ENCODE measurements at regions not wholly inside any gene's neighbourhood (a gene's known extent, or its start where the extent isn't known, plus 50 kb on each side); places are given as distances from the start of the nearest gene placed in this dataset.

DNA sequence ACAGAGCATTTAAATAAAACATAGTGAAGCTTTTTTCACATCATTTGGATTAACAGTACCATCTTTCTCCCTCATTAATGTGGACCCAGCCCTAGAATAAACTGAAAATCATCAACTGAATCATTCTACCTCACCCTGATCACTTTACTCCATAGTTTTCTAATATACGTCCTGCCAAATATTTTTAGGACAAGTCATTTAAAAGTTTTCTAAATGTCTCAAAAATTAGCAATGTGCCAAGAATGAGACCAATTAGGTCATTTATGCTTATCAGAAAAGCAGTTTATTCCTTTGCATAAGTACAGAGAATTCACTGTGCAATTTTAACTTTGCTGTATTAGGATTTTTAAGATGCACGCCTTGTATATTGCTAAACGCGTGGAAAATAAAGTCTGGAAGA is 284.4 kb downstream of the PIK3R1 start:
- peak; percentile 72 for DNase-seq

DNA sequence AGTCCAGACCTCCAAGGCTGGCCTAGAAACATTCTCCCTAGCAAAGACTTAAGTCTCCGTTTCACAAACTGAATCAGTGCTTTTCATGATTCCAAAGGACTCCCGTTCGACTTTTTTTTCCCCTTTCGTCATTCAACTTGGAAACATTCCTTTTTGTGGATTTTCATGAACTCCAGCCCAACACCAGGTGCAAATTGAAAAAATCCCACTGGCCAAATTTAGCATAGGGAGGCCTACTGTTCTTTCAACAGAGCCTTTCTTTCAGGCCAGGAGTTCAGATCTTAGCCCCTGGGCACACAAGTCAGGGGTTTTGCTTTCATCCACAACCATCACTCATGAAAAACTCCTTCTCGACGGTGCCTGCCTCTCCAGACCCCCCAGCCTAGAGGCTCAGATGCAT is 285.3 kb downstream of the PIK3R1 start:
- no peak for DNase-seq

DNA sequence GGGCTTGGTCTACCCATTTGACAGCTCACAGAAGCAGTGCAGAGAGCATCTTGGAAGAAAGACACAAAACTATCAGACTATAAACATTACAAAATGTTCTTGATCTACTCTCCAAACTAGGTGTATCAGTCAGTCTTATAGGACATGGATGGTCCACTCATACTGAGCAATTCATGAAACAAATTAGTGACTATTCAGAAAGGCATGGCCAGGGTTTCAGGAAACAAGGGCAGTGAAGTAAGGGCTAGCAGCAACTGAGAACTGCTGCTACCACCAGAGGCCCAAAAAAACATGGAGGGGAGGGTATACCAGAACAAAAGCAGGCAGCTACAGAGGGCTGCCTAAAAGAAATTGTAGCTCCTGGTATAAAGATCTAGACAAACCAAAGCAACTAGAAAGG is 287.0 kb downstream of the PIK3R1 start:
- no peak for DNase-seq

DNA sequence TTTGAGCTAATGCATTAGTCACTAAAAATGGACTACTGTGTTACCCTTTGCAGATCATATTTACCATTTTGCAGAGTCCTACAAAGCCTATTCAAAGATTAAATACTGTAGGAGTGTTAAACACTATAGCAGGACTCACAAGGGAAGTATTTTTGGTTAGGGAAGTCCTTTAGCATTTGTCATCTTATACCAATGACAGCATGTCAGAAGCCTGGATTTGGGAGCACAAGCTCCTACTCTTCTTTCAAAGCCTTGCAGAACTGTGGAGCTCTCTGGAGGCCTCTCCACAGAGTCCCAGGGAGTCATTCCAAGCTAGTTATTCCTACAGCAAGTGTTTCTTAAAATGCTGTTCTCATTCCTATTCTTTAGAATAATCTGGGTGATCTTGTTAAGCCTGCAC is 288.8 kb downstream of the PIK3R1 start:
- no peak for DNase-seq

DNA sequence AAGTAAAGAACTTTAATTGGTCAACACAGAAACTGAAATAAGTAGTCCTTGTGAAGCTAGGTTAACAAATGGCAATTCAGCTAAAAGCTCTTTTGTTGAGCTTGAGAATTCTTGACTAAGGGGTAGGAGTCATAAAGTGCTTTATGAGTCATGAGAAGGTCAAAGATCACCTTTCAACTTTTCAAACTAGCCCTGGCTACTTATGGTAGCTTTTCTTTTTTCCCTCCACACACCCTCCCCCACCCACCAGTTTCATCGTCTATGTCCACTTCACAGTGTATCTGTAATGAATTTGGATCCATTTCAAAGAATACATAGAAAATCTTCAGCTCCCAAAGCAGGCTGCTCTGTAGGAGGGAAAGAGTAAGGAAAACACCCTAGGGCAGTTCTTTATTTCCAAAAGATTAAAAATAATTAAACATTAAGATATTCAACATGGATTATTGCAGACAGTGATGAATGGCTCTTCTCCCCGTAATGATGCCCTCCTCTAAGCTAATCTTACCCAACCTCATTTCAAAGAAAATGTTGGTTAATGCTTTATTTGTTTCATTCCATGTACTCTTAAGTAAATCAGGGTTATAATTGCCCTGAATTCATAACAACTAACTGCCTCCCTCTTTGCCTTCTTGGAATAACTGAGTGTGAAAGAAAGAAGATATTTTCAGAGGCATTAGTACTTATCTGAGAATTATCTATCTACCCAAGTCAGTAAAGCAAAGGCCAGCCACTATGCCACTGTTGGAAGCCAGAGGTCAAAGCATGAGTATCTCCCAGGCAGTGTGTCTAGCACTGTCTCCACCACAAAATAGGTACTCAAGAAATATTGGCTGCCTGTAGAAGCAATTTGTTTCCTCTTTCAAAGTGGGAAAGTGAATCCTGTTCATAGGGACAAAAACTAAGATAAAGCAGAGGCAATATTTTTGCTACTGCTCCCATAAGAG is 290.6 kb downstream of the PIK3R1 start:
- no peak for DNase-seq

DNA sequence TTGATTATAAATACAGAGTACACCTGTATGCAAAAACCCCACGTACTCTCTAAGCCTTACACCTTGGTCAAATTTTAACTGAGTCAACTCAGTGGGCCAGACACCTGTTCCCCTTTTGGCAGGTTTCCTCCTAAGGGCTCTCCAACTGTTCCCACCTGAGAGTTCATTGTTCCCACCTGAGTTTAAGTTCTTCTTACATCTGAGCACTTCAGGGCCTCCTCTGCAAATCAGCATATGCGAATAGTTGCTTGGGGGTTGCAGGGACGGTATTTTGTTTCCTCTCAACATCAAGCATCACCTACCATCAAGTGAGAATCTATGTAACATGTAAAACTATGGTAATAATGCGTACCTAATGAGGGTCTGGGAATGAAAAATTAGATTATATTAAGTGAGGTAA is 300.0 kb downstream of the PIK3R1 start:
- no peak for DNase-seq

DNA sequence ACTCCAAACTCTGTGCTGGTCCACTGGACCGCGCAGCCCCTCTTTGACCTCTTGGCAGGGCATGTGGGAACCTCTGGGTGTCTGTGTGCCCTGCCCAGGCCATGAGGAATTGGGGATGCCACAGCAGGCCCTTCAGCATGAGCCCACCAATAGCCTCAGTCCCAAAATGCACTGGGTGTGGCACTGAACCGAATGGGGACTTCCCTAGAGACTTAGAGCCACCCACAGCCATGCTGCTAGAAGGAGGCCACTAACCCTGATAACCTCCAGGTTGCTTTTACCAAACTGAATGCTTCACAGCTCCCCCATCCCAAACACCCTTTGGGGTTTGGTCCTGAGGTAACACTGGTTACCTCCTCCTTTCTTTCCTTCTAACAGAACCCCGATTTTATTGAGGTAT is 302.7 kb downstream of the PIK3R1 start:
- no peak for DNase-seq

DNA sequence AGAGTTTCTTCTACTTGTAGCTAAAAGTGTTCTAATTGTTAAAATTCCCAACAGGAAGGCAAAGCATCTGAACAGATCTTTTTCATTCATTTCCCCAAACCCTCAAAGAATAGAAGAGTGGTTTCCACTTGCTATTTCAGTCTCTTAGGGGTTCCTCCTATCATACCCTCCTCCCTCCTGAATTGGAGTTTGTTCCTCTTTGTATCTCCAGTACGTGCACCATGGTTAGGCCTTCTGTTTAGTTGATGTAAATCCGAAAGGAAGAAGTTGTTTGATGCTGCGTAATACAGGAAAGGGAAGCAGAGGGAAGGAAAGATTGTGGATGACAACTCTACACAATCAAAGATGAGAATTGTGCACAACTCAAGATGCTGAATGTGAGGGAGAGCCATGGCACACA is 303.6 kb downstream of the PIK3R1 start:
- no peak for DNase-seq

DNA sequence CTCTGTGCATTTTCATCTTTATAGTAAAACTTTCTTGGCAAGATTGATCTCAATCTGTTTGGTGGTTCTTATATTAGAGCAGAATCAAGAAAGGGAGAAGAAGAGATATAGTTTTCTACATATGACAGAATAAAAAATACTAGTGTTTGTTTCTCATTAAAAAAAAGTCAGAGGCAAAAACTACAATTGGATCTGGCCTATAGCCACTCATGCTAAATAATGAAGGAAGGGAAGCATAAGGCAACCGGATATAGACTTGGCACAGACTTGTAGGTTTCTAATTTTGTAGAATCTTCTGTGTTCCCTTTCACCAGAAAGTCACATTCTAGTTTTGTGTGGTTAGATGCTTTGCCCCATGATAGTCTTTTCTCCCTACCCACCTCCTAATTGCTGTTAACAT is 306.2 kb downstream of the PIK3R1 start:
- DNase-seq = no peak

DNA sequence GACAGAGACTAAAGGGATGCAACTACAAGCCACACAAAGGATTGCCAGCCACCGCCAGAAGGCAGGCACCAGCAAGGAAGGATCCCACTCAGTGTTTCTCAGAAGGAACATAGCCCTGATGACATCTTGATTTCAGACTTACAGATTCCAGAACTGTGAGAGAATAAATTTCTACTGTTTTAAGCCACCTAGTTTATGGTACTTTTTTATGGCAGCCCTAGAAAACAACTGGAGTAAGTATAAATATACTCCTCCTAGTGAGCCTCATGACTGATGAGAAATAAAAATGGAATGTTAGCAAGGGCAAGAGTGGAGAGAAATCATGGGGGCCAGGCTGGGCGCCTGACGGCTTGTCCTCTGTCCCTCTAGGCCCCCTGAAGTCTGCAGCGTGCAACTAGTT is 307.3 kb downstream of the PIK3R1 start:
- DNase-seq = no peak

DNA sequence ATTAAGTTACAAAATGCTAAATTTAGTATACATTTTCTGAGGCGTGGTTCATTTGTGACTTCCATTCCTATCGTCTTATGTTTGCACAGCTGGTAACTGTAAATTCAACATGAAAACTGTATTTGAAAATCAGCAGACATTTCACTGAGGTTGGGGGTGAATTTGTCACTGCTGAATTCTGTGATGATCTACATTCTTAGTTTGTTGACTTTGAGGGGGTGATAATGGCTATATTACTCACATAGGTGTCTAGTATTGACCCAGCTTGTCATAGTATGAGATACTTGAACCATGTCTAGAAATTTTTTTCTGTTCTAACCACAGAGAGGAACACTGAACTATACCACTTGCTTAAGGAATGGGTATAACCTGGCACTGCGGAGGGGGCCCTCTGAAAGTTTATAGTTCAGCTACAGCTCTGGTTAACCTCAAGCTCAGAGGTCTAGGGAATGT is 313.3 kb downstream of the PIK3R1 start:
- no peak for DNase-seq

DNA sequence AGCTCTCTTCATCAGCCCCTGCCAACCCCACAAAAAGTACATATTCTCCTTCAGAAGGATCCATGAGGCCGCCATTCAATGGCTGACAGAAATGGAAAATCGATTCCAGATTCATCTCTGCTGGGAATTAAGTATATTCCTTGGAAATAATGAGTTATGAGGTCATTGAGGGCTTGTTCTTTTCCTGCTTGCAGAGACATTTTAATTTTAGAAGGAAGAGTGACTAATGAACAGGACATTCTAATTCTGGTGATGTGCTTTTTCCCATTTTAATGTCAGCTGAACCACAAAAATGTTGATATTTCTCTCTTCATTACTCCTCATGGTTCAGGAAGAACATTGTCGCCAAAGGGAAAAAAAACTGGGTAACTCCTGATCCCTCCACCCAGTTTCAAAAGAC is 314.0 kb downstream of the PIK3R1 start:
- DNase-seq = no peak

DNA sequence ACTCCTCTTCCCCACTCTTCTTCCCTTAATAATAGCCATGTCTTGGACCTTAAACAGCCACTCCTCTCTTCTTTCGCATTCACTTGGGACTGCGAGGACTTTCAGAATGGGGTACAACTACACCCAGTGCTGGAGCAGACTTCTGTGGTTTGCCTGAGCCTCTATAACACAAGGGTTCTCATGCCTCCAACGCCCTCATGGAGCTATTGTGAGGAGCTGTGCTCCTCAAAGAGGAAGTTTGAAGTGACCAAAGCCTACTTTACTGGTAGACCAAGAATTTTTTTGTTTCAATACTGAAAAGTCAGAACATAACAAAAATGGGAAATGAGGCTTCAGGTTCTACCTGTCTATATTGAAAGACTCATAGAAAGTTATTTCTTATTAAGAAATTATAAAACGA is 316.4 kb downstream of the PIK3R1 start:
- DNase-seq = no peak

DNA sequence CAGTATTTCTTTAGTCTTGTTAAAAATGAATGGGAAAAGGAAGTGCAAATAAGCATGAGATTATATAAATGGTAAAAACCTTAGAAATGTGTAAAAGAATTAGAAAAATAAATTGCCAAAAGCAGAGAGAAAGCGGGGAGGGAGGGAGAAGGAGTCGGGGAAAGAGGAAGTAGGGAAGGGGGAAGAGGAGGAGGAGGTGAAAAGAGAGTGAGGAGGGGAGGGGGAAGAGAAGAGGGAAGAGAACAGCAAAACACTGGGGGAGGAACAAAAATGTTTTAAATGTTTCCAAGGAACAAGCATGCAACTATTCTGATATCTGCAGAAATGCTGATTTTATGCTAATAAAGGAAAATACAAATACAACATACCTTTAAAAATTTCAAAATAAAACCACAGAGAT is 317.5 kb downstream of the PIK3R1 start:
- DNase-seq = no peak

DNA sequence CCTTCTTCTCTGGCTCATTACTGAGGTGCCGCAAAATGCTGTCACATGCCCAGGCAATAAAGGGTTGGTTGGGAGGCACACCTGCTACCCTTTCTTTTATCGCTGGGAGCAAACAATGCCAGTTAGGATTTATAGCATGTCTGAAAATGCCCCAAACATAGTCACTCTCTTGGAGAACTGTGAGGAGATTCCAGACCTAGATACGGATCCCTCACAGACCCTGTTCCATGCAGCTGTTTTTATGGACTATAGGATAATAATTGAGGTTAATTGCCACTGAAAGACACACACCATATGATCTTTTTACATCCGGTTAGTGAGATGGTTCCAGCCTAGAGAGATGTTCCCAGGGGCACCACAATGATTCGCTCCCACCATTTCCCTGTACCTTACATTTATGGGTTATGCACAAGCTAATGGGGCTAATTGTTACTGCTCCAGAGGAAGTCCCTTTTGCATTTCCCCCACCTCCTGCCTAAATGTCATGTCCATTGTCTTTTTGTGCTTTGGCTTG is 318.1 kb downstream of the PIK3R1 start:
- no peak for DNase-seq

DNA sequence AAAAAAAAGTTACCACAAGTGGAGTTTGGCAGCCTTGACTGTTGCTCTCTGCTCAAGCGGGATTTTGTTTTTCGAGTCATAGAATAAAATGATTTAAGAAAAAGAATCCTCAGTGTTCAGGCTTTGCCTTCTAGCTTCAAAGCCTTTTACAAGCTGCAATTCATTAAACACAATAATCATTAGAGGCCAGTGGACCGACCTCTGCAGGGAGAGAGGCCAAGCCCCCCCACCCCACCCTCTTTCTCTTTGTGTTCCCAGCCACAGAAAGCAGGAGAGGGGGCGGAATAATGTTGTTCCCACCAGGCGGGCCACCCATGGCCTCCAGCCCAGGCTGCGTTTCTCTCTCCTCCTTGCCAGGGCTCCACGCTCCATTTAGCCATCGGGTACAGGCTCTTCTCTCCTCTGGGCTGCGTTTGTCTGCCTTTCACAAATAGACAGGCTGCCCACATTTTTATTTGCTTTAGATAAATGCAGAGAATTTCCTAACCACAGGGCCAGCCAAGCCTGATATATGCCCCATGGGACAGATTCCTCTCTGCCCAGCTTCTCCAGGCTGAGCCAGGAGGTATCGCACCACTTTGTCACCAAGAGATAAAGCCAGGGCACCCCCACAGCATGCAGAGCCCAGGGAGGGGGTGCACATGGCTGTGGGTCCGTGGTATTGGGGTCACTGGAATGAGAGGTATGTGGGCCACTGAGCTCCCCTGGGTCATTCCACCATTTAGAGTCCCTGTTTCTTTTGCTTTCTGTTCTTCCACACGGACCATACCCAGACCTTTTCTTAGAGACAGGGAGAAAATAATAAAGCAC is 318.8 kb downstream of the PIK3R1 start:
- DNase-seq = no peak

DNA sequence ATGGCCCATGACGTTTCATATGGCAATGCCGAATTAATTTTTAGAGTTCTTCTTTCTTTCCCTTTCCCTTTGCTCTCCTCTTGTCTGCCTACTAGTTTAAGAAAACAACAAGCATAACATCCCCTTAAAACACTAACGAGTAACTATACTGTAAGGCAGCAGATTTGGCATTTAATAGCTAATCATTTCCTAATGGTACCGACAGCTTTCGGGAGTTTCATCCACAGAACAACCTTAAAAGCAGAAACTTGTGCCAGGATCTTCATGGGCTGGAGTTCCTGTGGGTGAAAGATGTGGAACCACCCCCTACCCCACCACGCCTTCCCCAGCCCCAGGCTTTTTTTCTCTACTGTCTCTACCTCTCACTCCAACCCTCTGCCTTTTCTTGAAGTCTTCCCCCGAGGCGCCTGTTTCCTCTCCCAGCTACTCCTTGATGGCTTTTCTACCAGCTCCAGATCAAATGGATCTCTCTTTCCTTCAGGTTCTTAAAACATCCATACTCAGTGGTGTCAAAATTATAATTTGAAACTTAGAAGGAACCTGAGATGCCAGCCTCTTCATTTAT is 319.5 kb downstream of the PIK3R1 start:
- no peak for DNase-seq

DNA sequence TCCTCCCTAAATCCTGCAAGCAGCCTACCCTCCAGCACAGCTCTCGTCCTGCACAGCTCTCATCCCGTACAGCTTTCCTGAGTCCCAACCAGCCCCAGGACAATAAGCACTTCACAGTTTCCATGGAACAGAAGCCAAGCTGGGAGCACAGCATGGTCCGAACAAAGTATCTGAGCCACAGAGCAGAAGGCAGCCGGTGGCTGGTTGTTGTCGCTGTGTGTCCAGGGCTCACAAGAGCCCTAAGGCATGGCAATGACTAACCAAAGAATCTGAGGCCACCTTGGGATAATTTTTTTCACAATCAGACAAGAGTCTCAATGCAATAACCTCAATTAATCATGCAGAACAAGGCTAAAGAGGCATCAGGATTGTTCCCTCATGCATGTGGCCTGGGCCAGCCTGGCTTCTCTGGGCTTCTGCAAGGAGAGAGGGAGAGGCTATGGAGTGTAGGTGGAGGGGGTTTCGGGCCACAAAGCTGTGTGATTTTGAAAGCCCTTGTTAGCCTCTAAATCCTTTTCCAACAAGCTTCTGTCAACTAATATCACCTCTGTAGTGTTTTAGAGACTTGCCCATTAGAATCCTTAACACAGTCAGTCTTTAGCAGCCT is 323.4 kb downstream of the PIK3R1 start:
- DNase-seq = no peak

DNA sequence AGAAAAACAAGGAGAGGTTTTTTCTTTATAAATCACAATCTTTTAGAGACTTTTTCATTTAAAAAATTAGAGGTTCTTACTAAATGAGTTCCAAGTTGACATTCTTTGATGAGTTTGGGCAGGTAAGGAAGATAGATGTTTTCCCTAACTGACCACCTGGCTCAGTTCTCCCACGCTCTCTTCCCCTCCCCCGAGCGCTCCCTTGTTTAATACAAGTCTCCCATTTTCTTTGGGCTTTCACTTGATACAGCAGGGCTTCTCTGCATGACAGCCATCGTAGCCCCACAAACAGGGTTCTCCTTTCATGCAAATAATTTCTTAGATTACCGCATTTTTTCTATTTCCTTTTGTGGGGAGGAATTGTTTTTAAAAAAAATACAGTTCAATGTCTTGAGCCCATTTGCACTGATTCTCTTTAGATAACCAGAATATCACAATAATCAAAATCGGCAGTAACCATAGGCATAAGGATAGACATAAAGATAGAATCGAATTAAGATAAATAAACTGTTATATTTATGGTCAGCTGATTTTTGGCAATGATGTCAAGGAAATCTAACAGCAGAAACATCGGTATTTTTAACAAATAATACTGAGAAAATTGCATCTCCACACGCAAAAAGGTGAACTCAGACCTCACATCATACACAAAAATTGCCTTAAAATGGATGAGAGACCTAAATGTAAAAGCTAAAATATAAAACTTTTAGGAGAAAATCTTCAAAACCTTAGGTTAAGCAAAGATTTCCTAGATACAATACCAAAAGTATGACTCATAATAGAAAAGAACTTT is 325.4 kb downstream of the PIK3R1 start:
- no peak for DNase-seq

DNA sequence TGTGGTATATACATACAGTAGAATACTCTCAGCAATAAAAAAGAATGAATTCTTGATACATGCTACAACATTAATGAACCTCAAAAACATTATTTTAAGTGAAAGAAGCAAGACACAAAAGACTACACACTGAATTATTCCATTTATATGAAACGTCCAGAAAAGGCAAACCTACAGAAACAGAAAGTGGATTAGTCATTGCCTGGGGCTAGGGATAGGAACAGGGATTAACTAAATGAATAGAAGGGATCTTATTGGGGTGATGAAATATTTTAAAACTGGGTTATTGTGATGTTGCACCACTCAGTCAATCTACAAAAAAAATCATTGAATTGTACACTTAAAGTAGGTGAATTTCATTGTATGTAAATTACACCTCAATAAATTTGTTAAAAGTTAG is 326.7 kb downstream of the PIK3R1 start:
- DNase-seq = no peak

DNA sequence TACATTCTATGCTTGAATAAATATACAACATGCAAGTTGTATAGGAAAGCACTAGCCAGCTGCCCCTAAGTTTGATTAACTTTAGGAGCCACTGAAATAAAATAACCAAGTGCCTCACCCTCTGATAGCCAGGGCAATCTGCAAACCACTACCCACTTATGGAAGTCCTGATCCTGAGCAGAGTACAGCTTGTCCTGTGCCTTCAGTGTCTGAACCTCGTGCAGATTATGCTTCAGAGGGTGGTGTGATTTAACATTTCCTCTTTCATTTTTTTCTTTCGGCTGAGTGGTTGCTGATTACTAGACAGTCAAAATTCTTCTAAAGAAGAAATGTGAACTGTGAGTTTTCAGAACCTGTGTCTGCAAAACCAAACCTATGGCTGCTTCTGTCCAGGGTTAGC is 327.7 kb downstream of the PIK3R1 start:
- no peak for DNase-seq

DNA sequence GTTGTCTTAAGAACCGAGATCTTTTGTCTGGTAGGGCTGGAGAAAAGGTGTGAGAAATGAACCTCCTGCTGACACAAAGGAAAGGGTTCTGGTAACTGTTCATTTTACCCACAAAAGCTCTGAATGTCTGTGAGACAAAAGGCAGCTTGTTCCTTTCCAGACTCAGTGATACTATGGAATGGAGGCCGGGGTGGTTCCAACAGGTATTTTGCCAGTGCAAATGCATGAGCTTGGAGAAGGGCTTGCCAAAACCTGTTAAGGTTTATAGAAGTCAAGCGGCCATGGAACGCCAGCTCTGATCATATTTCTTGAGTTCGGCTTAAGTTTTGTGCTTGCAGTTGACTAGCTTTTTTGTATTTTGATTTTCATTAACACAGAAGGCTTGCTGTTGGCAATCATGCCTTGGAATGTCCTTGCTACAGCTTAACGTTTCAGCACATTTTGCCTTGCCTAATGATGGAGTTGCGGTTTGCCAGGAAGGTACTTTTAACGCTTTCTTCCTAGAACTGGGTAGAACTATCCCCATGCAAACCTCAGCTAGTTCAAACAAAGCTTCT is 328.6 kb downstream of the PIK3R1 start:
- DNase-seq = no peak

Measured in amniotic stem cell (primary cell).